VCaP (cell line): ENCODE measurements at regions not wholly inside any gene's neighbourhood (a gene's known extent, or its start where the extent isn't known, plus 50 kb on each side); places are given as distances from the start of the nearest gene placed in this dataset.
"Not testable (repeated sequence)": the region's sequence is repeated elsewhere in the genome, so short reads cannot be mapped to it uniquely, and the experiment has no call there.

Experiments
- H3K27ac ChIP-seq: fragments of 450-650 bp; 2 replicates; pipeline ENCODE4 v1.5.1; 2017
- CTCF ChIP-seq: fragments of 450-650 bp; conservative IDR thresholded peaks from 2 replicates; pipeline ENCODE4 v1.5.1; 2017; ENCODE audit warnings: mild to moderate bottlenecking, moderate library complexity

DNA sequence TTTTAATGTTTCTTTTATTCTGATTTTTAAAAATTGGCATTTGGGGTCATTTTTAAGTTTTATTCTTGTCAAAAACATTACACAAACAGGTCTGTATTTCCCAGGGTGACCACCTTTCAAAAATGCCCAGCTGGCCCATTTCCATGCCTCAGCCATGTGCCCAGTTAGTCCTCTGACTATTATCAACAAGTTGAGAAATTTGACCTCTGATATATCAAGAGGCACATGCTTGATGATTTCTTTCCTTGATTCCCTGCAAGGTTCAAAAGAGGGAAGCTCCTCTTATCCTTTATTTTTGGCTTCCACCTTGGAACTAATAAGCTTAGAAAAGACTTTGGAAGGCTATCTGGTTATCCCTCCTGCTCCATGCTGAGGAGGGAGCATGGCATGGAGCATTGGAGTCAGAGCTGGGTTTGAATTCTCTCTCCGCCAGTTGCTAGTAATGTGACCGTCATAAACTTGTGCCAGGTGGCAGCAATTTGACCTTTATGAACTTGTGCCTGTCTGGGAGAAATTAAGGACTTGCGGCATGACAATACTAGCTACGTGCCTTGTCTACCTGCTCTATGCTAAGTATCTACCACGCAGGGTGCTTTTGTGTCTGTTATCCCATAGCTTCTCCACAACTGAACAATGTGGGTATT lies 122.4 kb upstream of the SLC4A4 start:
- TF ChIP-seq CTCF = no peak
- H3K27ac ChIP-seq = no peak overlapping the region

GRCh38 chr4:71217688-71218087 lies 121.1 kb upstream of the SLC4A4 start:
- H3K27ac ChIP-seq = no peak overlapping the region
- TF ChIP-seq CTCF = no peak

- H3K27ac ChIP-seq = not testable (repeated sequence)
Observed at GRCh38 chr4:71220848-71221247, 118.0 kb upstream of the SLC4A4 start.

- no peak for TF ChIP-seq CTCF
Observed at GRCh38 chr4:71221510-71222466, 117.0 kb upstream of the SLC4A4 start.

DNA sequence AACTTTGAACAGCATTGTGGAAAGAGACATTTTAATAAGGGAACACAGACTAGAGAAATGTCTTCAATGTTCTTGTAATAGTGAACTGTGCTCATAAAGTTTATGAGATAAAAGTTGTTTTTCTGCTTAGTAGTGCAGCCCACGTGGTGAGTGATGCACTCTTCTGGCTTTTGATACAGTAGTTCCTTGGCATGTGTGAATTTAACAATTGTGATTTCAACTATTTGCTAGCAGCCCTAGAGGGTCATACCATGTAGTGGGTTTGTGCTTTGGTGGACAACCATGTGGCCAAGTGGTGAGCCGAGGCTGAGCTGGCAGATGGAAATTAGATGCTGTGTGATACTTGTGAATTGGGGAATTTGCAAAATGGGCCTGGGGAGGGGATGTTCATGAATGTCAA lies 116.2 kb upstream of the SLC4A4 start:
- TF ChIP-seq CTCF = no peak

More at GRCh38 chr4:71221510-71222466, 117.0 kb upstream of the SLC4A4 start:
- H3K27ac ChIP-seq = no peak overlapping the region

GRCh38 chr4:71229477-71230270 lies 109.1 kb upstream of the SLC4A4 start:
- H3K27ac ChIP-seq = peak overlapping the region; percentile 60
- peak; percentile 96 for TF ChIP-seq CTCF

More for the DNA sequence above, 116.2 kb upstream of the SLC4A4 start:
- no peak overlapping the region for H3K27ac ChIP-seq

DNA sequence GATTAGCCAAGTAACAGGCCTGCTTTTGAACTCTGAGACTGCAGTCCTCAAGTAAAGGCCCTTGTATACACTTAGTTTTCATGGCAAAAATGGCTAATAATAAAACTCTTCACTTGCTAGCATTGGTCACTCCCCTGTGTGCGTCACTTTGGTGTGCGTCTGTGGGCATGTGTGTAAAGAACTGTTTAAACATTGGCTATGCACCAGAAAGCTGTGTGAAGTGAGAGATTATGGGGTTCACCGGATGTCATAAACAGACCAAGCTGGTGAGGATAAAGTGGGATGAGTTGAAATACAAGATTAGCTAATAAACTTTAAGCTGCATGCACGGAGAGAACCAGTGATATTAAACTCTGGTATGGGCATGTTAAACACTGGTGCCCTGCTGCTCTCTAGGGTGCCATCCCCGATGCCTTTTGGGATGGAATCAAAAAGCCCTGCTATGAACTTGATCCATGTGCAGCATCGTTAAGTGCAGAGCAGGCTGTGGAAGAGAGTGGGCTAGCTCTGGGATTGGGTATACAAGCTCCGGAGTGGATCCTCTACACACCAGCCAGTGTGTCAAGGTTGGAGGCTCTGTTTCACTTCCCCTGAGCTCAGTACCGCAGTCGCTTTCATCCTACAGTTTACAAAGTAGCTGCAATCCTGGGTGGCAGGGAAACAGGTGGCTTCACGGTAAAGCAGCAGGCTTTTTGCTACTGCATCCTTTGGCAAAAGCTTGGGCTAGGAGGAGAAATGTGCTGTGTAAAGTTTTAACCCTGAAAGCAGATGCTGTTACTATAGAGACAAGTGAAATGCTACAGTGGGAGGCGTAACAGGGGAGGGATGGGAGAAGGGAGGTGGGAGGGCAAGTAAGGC lies 108.3 kb upstream of the SLC4A4 start:
- H3K27ac ChIP-seq = peak overlapping the region; percentile 60

More for the DNA sequence above, 108.3 kb upstream of the SLC4A4 start:
- no peak for TF ChIP-seq CTCF
